HG02938 (cell line): ENCODE measurements at regions not wholly inside any gene's neighbourhood (a gene's known extent, or its start where the extent isn't known, plus 50 kb on each side); places are given as distances from the start of the nearest gene placed in this dataset.
"Not testable (repeated sequence)": the region's sequence is repeated elsewhere in the genome, so short reads cannot be mapped to it uniquely, and the experiment has no call there.

Source experiments
- ATAC-seq: cut with Tn5 transposase; IDR thresholded peaks from one replicate; pipeline ENCODE4 v1.9.1; 2021; ENCODE audit warnings: mild to moderate bottlenecking, moderate library complexity; ENCODE audit not compliant: unreplicated experiment

GRCh38 chr4:62791386-62791785, 1591.3 kb downstream of the ADGRL3 start:
- no peak for ATAC-seq

- ATAC-seq, result no peak
Observed at GRCh38 chr4:62771983-62772557, 1571.9 kb downstream of the ADGRL3 start.

GRCh38 chr4:62740296-62740695, 1540.2 kb downstream of the ADGRL3 start:
- ATAC-seq, result no peak

GRCh38 chr4:62717154-62717553, 1517.0 kb downstream of the ADGRL3 start:
- ATAC-seq, result no peak

GRCh38 chr4:62711575-62711974, 1511.4 kb downstream of the ADGRL3 start:
- ATAC-seq, result no peak

- no peak for ATAC-seq
Observed at GRCh38 chr4:62709618-62710252, 1509.6 kb downstream of the ADGRL3 start.

GRCh38 chr4:62706423-62706822, 1506.3 kb downstream of the ADGRL3 start:
- no peak for ATAC-seq

- no peak for ATAC-seq
Observed at GRCh38 chr4:62683799-62684566, 1483.9 kb downstream of the ADGRL3 start.

GRCh38 chr4:62676962-62677361, 1476.8 kb downstream of the ADGRL3 start:
- ATAC-seq, result no peak

- ATAC-seq, result no peak
Observed at GRCh38 chr4:62670514-62670913, 1470.4 kb downstream of the ADGRL3 start.

- ATAC-seq, result no peak
Observed at GRCh38 chr4:62661821-62662220, 1461.7 kb downstream of the ADGRL3 start.

- no peak for ATAC-seq
Observed at GRCh38 chr4:62656006-62656405, 1455.9 kb downstream of the ADGRL3 start.

GRCh38 chr4:62644372-62644771, 1444.2 kb downstream of the ADGRL3 start:
- ATAC-seq, result no peak

- no peak for ATAC-seq
Observed at GRCh38 chr4:62640296-62640695, 1440.2 kb downstream of the ADGRL3 start.

GRCh38 chr4:62627671-62628070, 1427.5 kb downstream of the ADGRL3 start:
- ATAC-seq, result no peak

GRCh38 chr4:62627141-62627540, 1427.0 kb downstream of the ADGRL3 start:
- no peak for ATAC-seq

- no peak for ATAC-seq
Observed at GRCh38 chr4:62622089-62622488, 1422.0 kb downstream of the ADGRL3 start.

GRCh38 chr4:62619971-62620370, 1419.8 kb downstream of the ADGRL3 start:
- ATAC-seq, result no peak

GRCh38 chr4:62618042-62618441, 1417.9 kb downstream of the ADGRL3 start:
- ATAC-seq, result no peak

- no peak for ATAC-seq
Observed at GRCh38 chr4:62601737-62602136, 1401.6 kb downstream of the ADGRL3 start.

GRCh38 chr4:62595265-62595664, 1395.1 kb downstream of the ADGRL3 start:
- not testable (repeated sequence) for ATAC-seq

- no peak for ATAC-seq
Observed at GRCh38 chr4:62591756-62592155, 1391.6 kb downstream of the ADGRL3 start.
